ENCODE measurements at regions not wholly inside any gene's neighbourhood (a gene's known extent, or its start where the extent isn't known, plus 50 kb on each side); places are given as distances from the start of the nearest gene placed in this dataset.

DNA sequence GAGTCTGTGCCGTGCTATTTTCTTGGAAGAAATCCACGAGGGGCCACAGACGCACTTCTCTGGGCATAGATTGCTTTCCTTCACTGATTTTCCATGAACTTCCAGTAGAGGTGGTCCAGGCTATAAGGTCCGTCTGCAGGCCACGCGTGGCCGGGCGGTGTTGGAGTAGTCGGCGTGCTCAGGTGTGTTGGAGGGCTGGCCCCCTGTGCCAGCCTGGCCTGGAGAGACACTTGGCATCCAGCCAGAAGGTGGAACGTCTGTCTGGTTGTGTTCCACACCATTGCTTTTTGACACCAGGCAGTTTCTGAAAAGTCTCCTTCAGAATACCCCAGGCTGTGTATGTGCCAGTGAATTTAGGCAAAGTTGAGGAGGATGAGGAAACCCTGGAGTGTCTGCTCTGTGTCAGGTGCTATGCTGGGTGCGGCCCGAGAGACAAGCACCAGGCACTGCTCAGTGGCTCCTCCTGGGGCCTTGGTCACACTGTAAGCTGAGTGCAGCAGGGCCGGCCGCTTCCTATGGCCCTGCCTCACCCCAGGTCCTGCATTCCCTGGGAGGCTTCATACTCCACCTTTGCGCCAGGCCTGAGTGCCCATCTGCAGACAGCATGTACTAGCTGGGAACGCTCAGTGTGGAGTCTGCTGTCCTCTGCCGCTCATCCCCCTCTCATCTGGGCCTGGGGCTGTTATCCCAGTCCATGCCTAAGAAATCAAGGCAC is 52.1 kb upstream of the TAMM41 start:
- TF ChIP-seq ZNF324 (tag by site-specific recombination; IDR thresholded peaks at IDR 0.05) (no peak), ZNF416 (tag by site-specific recombination; IDR thresholded peaks at IDR 0.05) (no peak)
